ENCODE measurements at regions not wholly inside any gene's neighbourhood (a gene's known extent, or its start where the extent isn't known, plus 50 kb on each side); places are given as distances from the start of the nearest gene placed in this dataset.

- peak; percentile 57 for DNase-seq (ENCODE audit: low read depth)
Observed at GRCh38 chr2:7813541-7814292, 868.1 kb upstream of the ID2 start.

- no peak for DNase-seq (ENCODE audit: low read depth)
Observed at GRCh38 chr2:7815726-7816125, 866.1 kb upstream of the ID2 start.

GRCh38 chr2:7816233-7816632, 865.6 kb upstream of the ID2 start:
- DNase-seq (ENCODE audit: low read depth): no peak

- no peak for DNase-seq (ENCODE audit: low read depth)
Observed at GRCh38 chr2:7816944-7817343, 864.9 kb upstream of the ID2 start.

- no peak for DNase-seq (ENCODE audit: low read depth)
Observed at GRCh38 chr2:7819316-7819715, 862.5 kb upstream of the ID2 start.

- DNase-seq (ENCODE audit: low read depth): no peak
Observed at GRCh38 chr2:7819850-7820249, 862.0 kb upstream of the ID2 start.

- no peak for DNase-seq (ENCODE audit: low read depth)
Observed at GRCh38 chr2:7824211-7824610, 857.6 kb upstream of the ID2 start.

- peak; percentile 67 for DNase-seq (ENCODE audit: low read depth)
Observed at GRCh38 chr2:7825591-7826312, 856.1 kb upstream of the ID2 start.

GRCh38 chr2:7826656-7827055, 855.2 kb upstream of the ID2 start:
- no peak for DNase-seq (ENCODE audit: low read depth)

GRCh38 chr2:7829241-7829640, 852.6 kb upstream of the ID2 start:
- no peak for DNase-seq (ENCODE audit: low read depth)

- no peak for DNase-seq (ENCODE audit: low read depth)
Observed at GRCh38 chr2:7830616-7831015, 851.2 kb upstream of the ID2 start.

- DNase-seq (ENCODE audit: low read depth): no peak
Observed at GRCh38 chr2:7835151-7835550, 846.7 kb upstream of the ID2 start.

GRCh38 chr2:7835693-7836680, 845.9 kb upstream of the ID2 start:
- DNase-seq (ENCODE audit: low read depth): peak; percentile 15

GRCh38 chr2:7837237-7837760, 844.6 kb upstream of the ID2 start:
- DNase-seq (ENCODE audit: low read depth): peak; percentile 42

- peak; percentile 11 for DNase-seq (ENCODE audit: low read depth)
Observed at GRCh38 chr2:7838669-7839068, 843.2 kb upstream of the ID2 start.

GRCh38 chr2:7840651-7841380, 841.0 kb upstream of the ID2 start:
- peak; percentile 42 for DNase-seq (ENCODE audit: low read depth)

GRCh38 chr2:7841751-7842150, 840.1 kb upstream of the ID2 start:
- DNase-seq (ENCODE audit: low read depth): peak; percentile 34

GRCh38 chr2:7844414-7844965, 837.4 kb upstream of the ID2 start:
- peak; percentile 33 for DNase-seq (ENCODE audit: low read depth)

GRCh38 chr2:7845332-7845731, 836.5 kb upstream of the ID2 start:
- DNase-seq (ENCODE audit: low read depth): peak; percentile 78

- no peak for DNase-seq (ENCODE audit: low read depth)
Observed at GRCh38 chr2:7846607-7847006, 835.2 kb upstream of the ID2 start.

GRCh38 chr2:7847321-7847720, 834.5 kb upstream of the ID2 start:
- peak; percentile 3 for DNase-seq (ENCODE audit: low read depth)

All from RPMI7951 (cell line).